SK-N-SH (cell line): ENCODE measurements at regions not wholly inside any gene's neighbourhood (a gene's known extent, or its start where the extent isn't known, plus 50 kb on each side); places are given as distances from the start of the nearest gene placed in this dataset.

Experiments used
- CTCF ChIA-PET: fragments of 300-600, 350-600 bp; formaldehyde crosslinking; extraction: SDS; loops from one replicate; lab custom pipeline; 2021; lab: Yijun Ruan, JAX
- POLR2A ChIA-PET: fragments of 350-600 bp; sonication (Branson Sonifier 250); formaldehyde crosslinking; extraction: SDS; loops from one replicate; lab custom pipeline; 2020; ENCODE audit warnings: antibody characterized with exemption, inconsistent platforms; lab: Yijun Ruan, JAX
- DNase-seq: peaks from one replicate; pipeline ENCODE4 v3.0.0; 2012
- H2AFZ ChIP-seq: fragments of 200-600 bp; sonication (generic); 2 replicates; pipeline ENCODE4 v1.8.1; 2016; ENCODE audit warnings: antibody characterized with exemption, mild to moderate bottlenecking, low read depth
- H3F3A ChIP-seq: fragments of 200-600 bp; sonication (generic); replicated peaks from 2 replicates; pipeline ENCODE3; 2016; ENCODE audit warnings: antibody characterized with exemption, mild to moderate bottlenecking; ENCODE audit not compliant: insufficient read depth
- H3K27ac ChIP-seq, 2 experiments: fragments of 200-500 bp in 1 of 2; fragments of 200-600 bp in 1 of 2; sonication (Bioruptor generic) in 1 of 2; sonication (generic), shearing (Covaris generic) in 1 of 2; 2 replicates each; pipeline versions ENCODE4 v1.5.1 to v1.6.1; 2014 to 2016; ENCODE audit warnings: low read depth in 2 of 2, inconsistent platforms in 1 of 2, low read length in 1 of 2, mild to moderate bottlenecking in 1 of 2, mixed read lengths in 1 of 2
- H3K27me3 ChIP-seq: fragments of 200-600 bp; sonication (generic), shearing (Covaris generic); 2 replicates; pipeline ENCODE4 v1.6.1; 2016; ENCODE audit warnings: mixed run types; ENCODE audit not compliant: insufficient read depth
- H3K36me3 ChIP-seq, 2 experiments: fragments of 200-500 bp in 1 of 2; fragments of 200-600 bp in 1 of 2; sonication (Bioruptor generic) in 1 of 2; sonication (generic) in 1 of 2; replicated peaks in 1 of 2; 2 replicates each; pipeline versions ENCODE3 to v1.5.1; 2014 to 2016; ENCODE audit warnings: low read length in 1 of 2, mild to moderate bottlenecking in 1 of 2; ENCODE audit not compliant: insufficient read depth in 2 of 2, control insufficient read depth in 1 of 2
- H3K4me1 ChIP-seq, 2 experiments: fragments of 200-500 bp in 1 of 2; fragments of 200-600 bp in 1 of 2; sonication (Bioruptor generic) in 1 of 2; sonication (generic), shearing (Covaris generic) in 1 of 2; 2 replicates each; pipeline versions ENCODE4 v1.5.1 to v1.6.1; 2014 to 2016; ENCODE audit warnings: low read depth in 1 of 2, low read length in 1 of 2, mixed run types in 1 of 2; ENCODE audit not compliant: insufficient read depth in 2 of 2, control insufficient read depth in 1 of 2
- H3K4me2 ChIP-seq: fragments of 200-600 bp; sonication (generic), shearing (Covaris generic); 2 replicates; pipeline ENCODE4 v1.6.1; 2017; ENCODE audit warnings: mixed run types
- H3K4me3 ChIP-seq, 2 experiments: fragments of 200-500 bp in 1 of 2; fragments of 200-600 bp in 1 of 2; sonication (Bioruptor generic) in 1 of 2; sonication (generic), shearing (Covaris generic) in 1 of 2; 2 replicates each; pipeline versions ENCODE4 v1.5.1 to v1.8.1; 2014 to 2016; ENCODE audit warnings: low read depth in 2 of 2, inconsistent platforms in 1 of 2, low read length in 1 of 2, mild to moderate bottlenecking in 1 of 2, mixed read lengths in 1 of 2, moderate library complexity in 1 of 2
- H3K79me2 ChIP-seq: fragments of 200-600 bp; sonication (generic); 2 replicates; pipeline ENCODE4 v1.8.1; 2017; ENCODE audit warnings: mild to moderate bottlenecking; ENCODE audit not compliant: insufficient read depth
- H3K9ac ChIP-seq: fragments of 200-600 bp; sonication (generic); 2 replicates; pipeline ENCODE4 v1.6.1; 2017; ENCODE audit warnings: mixed run types
- H3K9me2 ChIP-seq: fragments of 200-600 bp; sonication (generic); 2 replicates; pipeline ENCODE4 v1.6.1; 2017; ENCODE audit warnings: mixed run types
- H3K9me3 ChIP-seq: fragments of 200-600 bp; sonication (generic); 2 replicates; pipeline ENCODE4 v1.6.1; 2017; ENCODE audit warnings: mixed run types, mild to moderate bottlenecking, moderate library complexity
- H4K20me1 ChIP-seq: fragments of 200-600 bp; sonication (generic); 2 replicates; pipeline ENCODE4 v1.6.1; 2017; ENCODE audit warnings: mild to moderate bottlenecking, mixed run types; ENCODE audit not compliant: insufficient read depth
- CTCF ChIP-seq: fragments of 200-600 bp; sonication (generic); IDR thresholded peaks from 2 replicates; pipeline ENCODE4 v1.6.1; 2017; ENCODE audit warnings: antibody characterized with exemption, mild to moderate bottlenecking, moderate library complexity
- EZH2phosphoT487 ChIP-seq: fragments of 200-600 bp; sonication (generic); IDR thresholded peaks from 2 replicates; pipeline ENCODE4 v1.6.1; 2017; ENCODE audit warnings: low read depth, mixed run types, mild to moderate bottlenecking, antibody characterized with exemption, moderate library complexity, borderline replicate concordance
- FOXJ3 ChIP-seq: sonication (generic); formaldehyde crosslinking; IDR thresholded peaks from 2 replicates; pipeline ENCODE4 v1.5.1; 2020; ENCODE audit warnings: mild to moderate bottlenecking, missing genetic modification reagents
- FOXM1 ChIP-seq: IDR thresholded peaks from 2 replicates; pipeline ENCODE4 v1.4.0; 2012; ENCODE audit warnings: low read depth, mild to moderate bottlenecking
- GABPA ChIP-seq: IDR thresholded peaks from 2 replicates; pipeline ENCODE4 v1.4.0; 2012; ENCODE audit warnings: low read depth, mild to moderate bottlenecking
- JUND ChIP-seq: IDR thresholded peaks from 2 replicates; pipeline ENCODE4 v1.4.0; 2012
- MAX ChIP-seq: IDR thresholded peaks from 2 replicates; pipeline ENCODE4 v1.4.0; 2012; ENCODE audit warnings: low read depth
- NFIC ChIP-seq: IDR thresholded peaks from 2 replicates; pipeline ENCODE4 v1.4.0; 2012; ENCODE audit warnings: borderline replicate concordance
- NRF1 ChIP-seq: IDR thresholded peaks from 2 replicates; pipeline ENCODE4 v1.6.1; 2012; ENCODE audit warnings: low read depth, mild to moderate bottlenecking, low read length
- POLR2AphosphoS5 ChIP-seq: IDR thresholded peaks from 2 replicates; pipeline ENCODE4 v1.6.1; 2012; ENCODE audit warnings: low read depth, low read length
- RAD21 ChIP-seq: IDR thresholded peaks from 2 replicates; pipeline ENCODE4 v1.6.1; 2012; ENCODE audit warnings: mild to moderate bottlenecking, low read length
- RFX5 ChIP-seq: IDR thresholded peaks from 2 replicates; pipeline ENCODE4 v1.6.1; 2012; ENCODE audit warnings: mild to moderate bottlenecking, improper control_type of control experiment, low read length
- RXRA ChIP-seq: IDR thresholded peaks from 2 replicates; pipeline ENCODE4 v1.4.0; 2012; ENCODE audit warnings: low read depth, mild to moderate bottlenecking, borderline replicate concordance
- SMC3 ChIP-seq: IDR thresholded peaks from 2 replicates; pipeline ENCODE4 v1.6.1; 2012; ENCODE audit warnings: low read depth, low read length, improper control_type of control experiment
- TAF1 ChIP-seq: IDR thresholded peaks from 2 replicates; pipeline ENCODE4 v1.6.1; 2012; ENCODE audit warnings: low read depth, mild to moderate bottlenecking, low read length, moderate library complexity, borderline replicate concordance
- TCF12 ChIP-seq: IDR thresholded peaks from 2 replicates; pipeline ENCODE4 v1.4.0; 2012
- TEAD4 ChIP-seq: IDR thresholded peaks from 2 replicates; pipeline ENCODE4 v1.4.0; 2012; ENCODE audit warnings: mild to moderate bottlenecking, borderline replicate concordance; ENCODE audit not compliant: insufficient read depth
- USF2 ChIP-seq: fragments of 150-350 bp; IDR thresholded peaks from 2 replicates; pipeline ENCODE4 v1.6.1; 2017; ENCODE audit warnings: antibody characterized with exemption, low read length, low read depth, borderline replicate concordance
- YY1 ChIP-seq: IDR thresholded peaks from 2 replicates; pipeline ENCODE4 v1.4.0; 2012; ENCODE audit warnings: low read depth, mild to moderate bottlenecking
- ZBTB33 ChIP-seq: IDR thresholded peaks from 2 replicates; pipeline ENCODE4 v1.4.0; 2012; ENCODE audit warnings: low read depth, borderline replicate concordance
- WGBS: methylation state at CpG from one replicate; pipeline ENCODE4 v1.1.6; 2017; ENCODE audit warnings: low lambda C conversion rate; 5-methylcytosine and 5-hydroxymethylcytosine counted together

- TF ChIP-seq JUND (no peak), GABPA (no peak)
- TF ChIP-seq, all 33 proteins: peak for 0
- H3K36me3 ChIP-seq, result no peaks in the 10 kb centered on the region
- H3K9me2 ChIP-seq, result no peaks in the 10 kb centered on the region
- H3K9ac ChIP-seq, result no peak overlapping the region
- no peak overlapping the region for H3K27ac ChIP-seq
- H3K27me3 ChIP-seq, result no peaks in the 10 kb centered on the region
- DNase-seq, result no peak
- ChIA-PET POLR2A (no interaction called here), CTCF (interaction anchor here (1.0 to 1.7 kb wide), 4 partner anchors 23 to 297 kb away, joined by 3 to 6 read pairs (median 3); no protein-coding TSS in a partner anchor)
- no peaks in the 10 kb centered on the region for H4K20me1 ChIP-seq
- H3F3A ChIP-seq, result peaks cover 16% of the 10 kb centered on the region
- H3K4me3 ChIP-seq, result no peak overlapping the region
- no peak overlapping the region for H2AFZ ChIP-seq
- no peaks in the 10 kb centered on the region for H3K79me2 ChIP-seq
- no peaks in the 10 kb centered on the region for H3K9me3 ChIP-seq
- H3K4me1 ChIP-seq, result peaks cover 6 to 12% of the 10 kb centered on the region in 2 experiments; a peak in 3 of 4 replicates
- no peak overlapping the region for H3K4me2 ChIP-seq
- WGBS, result 86% methylated on average over 3 of the region's 3 CpGs
Observed at GRCh38 chr1:219514728-219515127, 98.2 kb downstream of the ZC3H11B start.

GRCh38 chr1:219507437-219507836 lies 105.5 kb downstream of the ZC3H11B start:
- no peak overlapping the region for H2AFZ ChIP-seq
- TF ChIP-seq TCF12, result peak; percentile 24; the same call in 1 of the 2 replicates
- TF ChIP-seq NFIC, result no peak
- DNase-seq, result no peak
- H3K9me2 ChIP-seq, result no peaks in the 10 kb centered on the region
- no peak overlapping the region for H3K4me3 ChIP-seq
- ChIA-PET POLR2A (no interaction called here), CTCF (interaction anchor here (1.1 kb wide), 1 partner anchor 9 kb away, joined by 3 read pairs; no protein-coding TSS in a partner anchor)
- no peaks in the 10 kb centered on the region for H4K20me1 ChIP-seq
- H3F3A ChIP-seq, result no peaks in the 10 kb centered on the region
- 44% methylated on average over 2 of the region's 2 CpGs for WGBS
- H3K9me3 ChIP-seq, result no peaks in the 10 kb centered on the region
- no peaks in the 10 kb centered on the region for H3K79me2 ChIP-seq
- no peak overlapping the region; a peak in 1 of 4 replicates for H3K27ac ChIP-seq
- H3K36me3 ChIP-seq, result no peaks in the 10 kb centered on the region
- H3K4me1 ChIP-seq, result peaks cover 0 to 3% of the 10 kb centered on the region in 2 experiments; a peak in 2 of 4 replicates
- no peak overlapping the region for H3K9ac ChIP-seq
- H3K4me2 ChIP-seq, result no peak overlapping the region
- no peaks in the 10 kb centered on the region for H3K27me3 ChIP-seq

- Histone ChIP-seq H4K20me1 (no peaks in the 10 kb centered on the region), H3F3A (no peaks in the 10 kb centered on the region), H3K79me2 (no peaks in the 10 kb centered on the region), H3K9me3 (no peaks in the 10 kb centered on the region), H3K9me2 (no peaks in the 10 kb centered on the region), H3K4me3 (no peak overlapping the region), H3K36me3 (no peaks in the 10 kb centered on the region), H3K27me3 (no peaks in the 10 kb centered on the region), H2AFZ (no peak overlapping the region), H3K27ac (no peak overlapping the region; a peak in 1 of 4 replicates), H3K9ac (no peak overlapping the region), H3K4me2 (no peak overlapping the region), H3K4me1 (peaks cover 0 to 3% of the 10 kb centered on the region in 2 experiments; a peak in 2 of 4 replicates)
- DNase-seq, result no peak
- ChIA-PET POLR2A (no interaction called here), CTCF (interaction anchor here (1.1 kb wide), 1 partner anchor 9 kb away, joined by 3 read pairs; no protein-coding TSS in a partner anchor)
- WGBS, result 84% methylated on average over 1 of the region's 1 CpG
- no peak for TF ChIP-seq FOXJ3 (CRISPR knock-in tag)
- no peak for TF ChIP-seq FOXM1
- TF ChIP-seq TEAD4, result no peak
- no peak for TF ChIP-seq CTCF
- TF ChIP-seq RXRA, result no peak
- no peak for TF ChIP-seq TAF1
- TF ChIP-seq USF2, result no peak
- no peak for TF ChIP-seq EZH2phosphoT487
- TF ChIP-seq RFX5, result no peak
- TF ChIP-seq ZBTB33, result no peak
- TF ChIP-seq SMC3, result no peak
- no peak for TF ChIP-seq POLR2AphosphoS5
- TF ChIP-seq YY1, result no peak
- TF ChIP-seq MAX, result no peak
- TF ChIP-seq NRF1, result no peak
- no peak for TF ChIP-seq RAD21
Observed at GRCh38 chr1:219506936-219507335, 106.0 kb downstream of the ZC3H11B start.
